OCI-LY1 (cell line): ENCODE measurements at regions not wholly inside any gene's neighbourhood (a gene's known extent, or its start where the extent isn't known, plus 50 kb on each side); places are given as distances from the start of the nearest gene placed in this dataset.

Experiments used
- H2AFZ ChIP-seq: fragments of 200-600 bp; sonication (generic), shearing (Covaris generic); 2 replicates; pipeline ENCODE4 v1.6.0; 2014; ENCODE audit warnings: antibody characterized with exemption, mild to moderate bottlenecking, low read length
- H3F3A ChIP-seq: fragments of 200-600 bp; sonication (generic), shearing (Covaris generic); 2 replicates; pipeline ENCODE4 v1.6.0; 2014; ENCODE audit warnings: mild to moderate bottlenecking, antibody characterized with exemption, low read length, moderate library complexity; ENCODE audit not compliant: insufficient read depth
- H3K27ac ChIP-seq: fragments of 200-600 bp; sonication (generic); 2 replicates; pipeline ENCODE4 v1.5.1; 2014; ENCODE audit warnings: low read length, mixed run types, mild to moderate bottlenecking, low read depth; ENCODE audit not compliant: poor library complexity, severe bottlenecking
- H3K27me3 ChIP-seq: fragments of 200-600 bp; sonication (generic); 2 replicates; pipeline ENCODE4 v1.6.0; 2014; ENCODE audit warnings: antibody characterized with exemption, mild to moderate bottlenecking, low read length, moderate library complexity; ENCODE audit not compliant: insufficient read depth
- H3K36me3 ChIP-seq: fragments of 200-600 bp; sonication (generic); 2 replicates; pipeline ENCODE4 v1.6.1; 2014; ENCODE audit warnings: mild to moderate bottlenecking, antibody characterized with exemption, low read length, moderate library complexity, mixed read lengths; ENCODE audit not compliant: insufficient read depth
- H3K4me1 ChIP-seq: fragments of 200-600 bp; sonication (generic); 2 replicates; pipeline ENCODE4 v1.5.1; 2014; ENCODE audit warnings: mild to moderate bottlenecking, low read length, moderate library complexity; ENCODE audit not compliant: insufficient read depth, severe bottlenecking
- H3K4me2 ChIP-seq: fragments of 200-600 bp; sonication (generic), shearing (Covaris generic); 2 replicates; pipeline ENCODE4 v1.6.1; 2014; ENCODE audit warnings: low read length
- H3K4me3 ChIP-seq: fragments of 200-600 bp; sonication (generic); 2 replicates; pipeline ENCODE4 v1.5.1; 2014; ENCODE audit warnings: low read length, low read depth, mild to moderate bottlenecking, mixed read lengths; ENCODE audit not compliant: poor library complexity, severe bottlenecking
- H3K79me2 ChIP-seq: fragments of 200-600 bp; shearing (Covaris generic); 2 replicates; pipeline ENCODE4 v1.6.1; 2016; ENCODE audit warnings: mixed run types, low read length, mixed read lengths; ENCODE audit not compliant: insufficient read depth
- H3K9ac ChIP-seq: fragments of 200-600 bp; sonication (generic), shearing (Covaris generic); 2 replicates; pipeline ENCODE4 v1.6.1; 2014; ENCODE audit warnings: mild to moderate bottlenecking, low read length, mixed read lengths
- H3K9me2 ChIP-seq: fragments of 200-600 bp; sonication (generic), shearing (Covaris generic); 2 replicates; pipeline ENCODE4 v1.6.1; 2014; ENCODE audit warnings: low read depth, mild to moderate bottlenecking, low read length, mixed read lengths
- H3K9me3 ChIP-seq: fragments of 200-600 bp; shearing (Covaris generic); 2 replicates; pipeline ENCODE4 v1.6.1; 2014; ENCODE audit warnings: low read length, mixed read lengths
- H4K20me1 ChIP-seq: fragments of 200-600 bp; sonication (generic), shearing (Covaris generic); 2 replicates; pipeline ENCODE4 v1.6.0; 2016; ENCODE audit warnings: mild to moderate bottlenecking, low read length; ENCODE audit not compliant: insufficient read depth
- EZH2 ChIP-seq: fragments of 200-600 bp; sonication (generic), shearing (Covaris generic); IDR thresholded peaks from 2 replicates; pipeline ENCODE4 v1.8.0; 2017; ENCODE audit warnings: borderline replicate concordance, mixed run types, mild to moderate bottlenecking, antibody characterized with exemption, low read length, moderate library complexity, mixed read lengths
- TF ChIP-seq, protein P1 (sequence below): fragments of 200-600 bp; sonication (generic), shearing (Covaris generic); IDR thresholded peaks from 2 replicates; pipeline ENCODE4 v1.5.1; 2017; ENCODE audit warnings: mild to moderate bottlenecking, antibody characterized with exemption, low read length, moderate library complexity, mixed read lengths

DNA sequence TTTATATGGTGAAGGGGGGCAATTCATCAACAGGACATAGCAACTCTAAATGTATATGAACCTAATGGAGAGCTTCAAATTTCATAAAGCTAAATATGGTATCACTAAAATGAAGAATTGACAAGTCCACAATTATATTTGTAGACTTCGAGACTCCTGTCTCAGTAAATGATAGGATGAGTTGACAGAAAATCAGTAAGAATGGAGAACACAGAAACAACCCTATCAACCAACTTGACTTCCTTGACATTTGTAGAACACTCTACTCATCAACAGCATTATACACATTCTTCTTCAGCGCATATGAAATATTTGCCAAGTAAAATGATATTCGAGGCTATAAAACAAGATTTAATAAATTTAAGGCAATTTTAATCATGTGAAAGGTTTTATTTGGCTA, 322.9 kb upstream of the MAF start:
- no peak for TF ChIP-seq EZH2
- TF ChIP-seq, protein P1, sequence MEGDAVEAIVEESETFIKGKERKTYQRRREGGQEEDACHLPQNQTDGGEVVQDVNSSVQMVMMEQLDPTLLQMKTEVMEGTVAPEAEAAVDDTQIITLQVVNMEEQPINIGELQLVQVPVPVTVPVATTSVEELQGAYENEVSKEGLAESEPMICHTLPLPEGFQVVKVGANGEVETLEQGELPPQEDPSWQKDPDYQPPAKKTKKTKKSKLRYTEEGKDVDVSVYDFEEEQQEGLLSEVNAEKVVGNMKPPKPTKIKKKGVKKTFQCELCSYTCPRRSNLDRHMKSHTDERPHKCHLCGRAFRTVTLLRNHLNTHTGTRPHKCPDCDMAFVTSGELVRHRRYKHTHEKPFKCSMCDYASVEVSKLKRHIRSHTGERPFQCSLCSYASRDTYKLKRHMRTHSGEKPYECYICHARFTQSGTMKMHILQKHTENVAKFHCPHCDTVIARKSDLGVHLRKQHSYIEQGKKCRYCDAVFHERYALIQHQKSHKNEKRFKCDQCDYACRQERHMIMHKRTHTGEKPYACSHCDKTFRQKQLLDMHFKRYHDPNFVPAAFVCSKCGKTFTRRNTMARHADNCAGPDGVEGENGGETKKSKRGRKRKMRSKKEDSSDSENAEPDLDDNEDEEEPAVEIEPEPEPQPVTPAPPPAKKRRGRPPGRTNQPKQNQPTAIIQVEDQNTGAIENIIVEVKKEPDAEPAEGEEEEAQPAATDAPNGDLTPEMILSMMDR = no peak
- Histone ChIP-seq H3K9ac (no peak overlapping the region), H3K27ac (no peak overlapping the region), H3K27me3 (no peaks in the 10 kb centered on the region), H3K9me3 (no peaks in the 10 kb centered on the region), H3K4me3 (no peak overlapping the region), H2AFZ (no peak overlapping the region), H4K20me1 (no peaks in the 10 kb centered on the region), H3K4me1 (no peaks in the 10 kb centered on the region), H3K36me3 (no peaks in the 10 kb centered on the region), H3K4me2 (no peak overlapping the region), H3K9me2 (no peaks in the 10 kb centered on the region), H3F3A (no peaks in the 10 kb centered on the region), H3K79me2 (no peaks in the 10 kb centered on the region)

DNA sequence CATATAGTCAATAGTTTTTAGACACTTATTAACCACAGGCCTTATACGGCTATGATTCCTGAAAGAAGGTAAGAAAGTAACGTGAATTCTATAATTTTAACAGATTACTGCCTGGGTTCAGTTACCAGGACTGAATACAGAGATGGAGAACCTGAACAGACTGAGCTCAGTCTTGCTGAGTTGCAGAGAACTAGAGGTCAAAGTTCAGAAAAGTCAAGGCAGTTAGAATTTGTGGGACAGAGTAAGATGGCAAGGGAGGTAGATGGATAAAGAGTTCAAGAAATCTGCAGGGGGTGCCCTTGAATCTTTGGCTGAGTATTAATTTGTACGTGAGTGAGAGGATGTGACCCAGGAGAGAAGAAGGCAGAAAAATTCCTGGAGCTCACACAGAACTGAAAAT, 320.1 kb upstream of the MAF start:
- Histone ChIP-seq H4K20me1 (no peaks in the 10 kb centered on the region), H3K4me1 (no peaks in the 10 kb centered on the region), H3K4me2 (no peak overlapping the region), H3K9me3 (no peaks in the 10 kb centered on the region), H3F3A (no peaks in the 10 kb centered on the region), H3K36me3 (no peaks in the 10 kb centered on the region), H2AFZ (no peak overlapping the region), H3K79me2 (no peaks in the 10 kb centered on the region), H3K27ac (no peak overlapping the region), H3K4me3 (no peak overlapping the region), H3K27me3 (no peaks in the 10 kb centered on the region), H3K9me2 (no peaks in the 10 kb centered on the region), H3K9ac (no peak overlapping the region)
- TF ChIP-seq EZH2 = no peak
- TF ChIP-seq, protein P1 = no peak

DNA sequence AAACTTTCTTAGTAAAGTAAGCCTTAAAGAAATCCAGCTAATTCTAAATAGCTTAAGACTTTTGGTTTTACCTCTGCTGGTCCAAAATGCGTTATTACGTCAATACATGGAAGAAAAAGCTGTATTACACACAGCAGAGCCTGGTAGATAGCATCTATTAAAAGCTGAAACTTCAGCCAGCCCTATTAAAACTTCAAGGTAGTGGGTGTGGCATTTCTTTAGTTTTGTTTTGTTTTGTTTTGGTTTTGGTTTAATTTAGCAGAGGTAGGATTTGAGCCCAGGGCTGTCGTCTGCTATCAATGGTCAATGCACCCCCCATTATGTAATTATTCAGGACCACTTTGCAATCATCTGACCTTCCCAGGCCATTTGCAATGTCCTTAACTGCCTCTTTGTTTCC, 318.4 kb upstream of the MAF start:
- no peaks in the 10 kb centered on the region for H3F3A ChIP-seq
- H2AFZ ChIP-seq = no peak overlapping the region
- H3K27me3 ChIP-seq = no peaks in the 10 kb centered on the region
- no peak overlapping the region for H3K4me2 ChIP-seq
- H3K9me3 ChIP-seq = no peaks in the 10 kb centered on the region
- no peak overlapping the region for H3K27ac ChIP-seq
- H3K36me3 ChIP-seq = no peaks in the 10 kb centered on the region
- H3K4me3 ChIP-seq = no peak overlapping the region
- no peak overlapping the region for H3K9ac ChIP-seq
- no peaks in the 10 kb centered on the region for H3K79me2 ChIP-seq
- TF ChIP-seq, protein P1 = no peak
- no peak for TF ChIP-seq EZH2
- no peaks in the 10 kb centered on the region for H3K9me2 ChIP-seq
- H4K20me1 ChIP-seq = no peaks in the 10 kb centered on the region
- H3K4me1 ChIP-seq = no peaks in the 10 kb centered on the region
